Testis (tissue), 2 donors: ENCODE measurements at regions not wholly inside any gene's neighbourhood (a gene's known extent, or its start where the extent isn't known, plus 50 kb on each side); places are given as distances from the start of the nearest gene placed in this dataset.

Experiments used
- CTCF ChIP-seq, 3 experiments: fragments of 450-650 bp in 2 of 3; fragments of 200-600 bp in 1 of 3; sonication (generic) in 1 of 3; IDR thresholded peaks; one replicate each; pipeline ENCODE4 v1.5.1; 2016 to 2019; ENCODE audit warnings: antibody characterized with exemption in 3 of 3, mild to moderate bottlenecking in 2 of 3, moderate library complexity in 1 of 3
- POLR2A ChIP-seq: fragments of 450-650 bp; IDR thresholded peaks from one replicate; pipeline ENCODE4 v1.6.1; 2017; ENCODE audit warnings: antibody characterized with exemption, mild to moderate bottlenecking, moderate library complexity

GRCh38 chr20:20836836-20837235, 124.4 kb upstream of the RALGAPA2 start:
- TF ChIP-seq CTCF (IDR thresholded peaks at IDR 0.05), result no peak
- TF ChIP-seq POLR2A, result no peak
